HG02938 (cell line): ENCODE measurements at regions not wholly inside any gene's neighbourhood (a gene's known extent, or its start where the extent isn't known, plus 50 kb on each side); places are given as distances from the start of the nearest gene placed in this dataset.

ENCODE experiments used
- ATAC-seq: cut with Tn5 transposase; IDR thresholded peaks from one replicate; pipeline ENCODE4 v1.9.1; 2021; ENCODE audit warnings: mild to moderate bottlenecking, moderate library complexity; ENCODE audit not compliant: unreplicated experiment

DNA sequence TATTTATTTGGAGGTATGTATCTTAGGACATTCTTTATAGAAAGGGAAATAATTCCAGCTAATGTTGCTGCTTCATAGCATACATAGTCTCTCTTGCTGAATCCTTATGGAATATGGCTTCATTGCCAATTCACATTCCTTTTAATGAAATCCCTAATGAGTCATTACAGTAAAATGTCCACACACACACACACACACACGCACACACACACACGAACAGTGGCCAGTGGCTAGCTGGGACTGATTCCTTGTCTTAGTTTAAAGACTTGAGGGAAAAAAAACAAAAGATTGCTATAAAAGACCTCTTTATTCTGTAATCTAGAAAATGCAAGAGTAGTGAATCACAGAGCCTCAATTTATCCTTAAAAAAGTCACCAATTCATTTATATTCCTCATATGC lies 301.6 kb downstream of the SLITRK6 start:
- no peak for ATAC-seq

DNA sequence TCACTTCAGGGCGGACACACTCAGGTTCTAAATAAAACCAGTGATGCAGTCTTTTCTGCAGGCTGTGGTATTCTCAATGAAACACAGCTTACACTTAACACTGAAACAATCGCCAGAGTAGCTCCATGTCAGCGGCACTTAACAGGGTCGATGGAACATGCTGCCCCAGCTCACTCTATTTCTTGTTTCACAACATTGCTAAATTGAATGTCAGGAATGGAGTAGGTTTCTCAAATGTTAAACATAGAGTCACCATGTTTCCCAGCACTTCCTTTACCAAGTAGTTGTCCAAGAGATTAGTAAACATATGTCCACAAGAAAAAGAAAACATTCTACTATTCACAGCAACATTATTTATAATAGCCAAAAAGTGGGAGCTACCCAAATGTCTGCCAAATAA lies 306.9 kb downstream of the SLITRK6 start:
- no peak for ATAC-seq

DNA sequence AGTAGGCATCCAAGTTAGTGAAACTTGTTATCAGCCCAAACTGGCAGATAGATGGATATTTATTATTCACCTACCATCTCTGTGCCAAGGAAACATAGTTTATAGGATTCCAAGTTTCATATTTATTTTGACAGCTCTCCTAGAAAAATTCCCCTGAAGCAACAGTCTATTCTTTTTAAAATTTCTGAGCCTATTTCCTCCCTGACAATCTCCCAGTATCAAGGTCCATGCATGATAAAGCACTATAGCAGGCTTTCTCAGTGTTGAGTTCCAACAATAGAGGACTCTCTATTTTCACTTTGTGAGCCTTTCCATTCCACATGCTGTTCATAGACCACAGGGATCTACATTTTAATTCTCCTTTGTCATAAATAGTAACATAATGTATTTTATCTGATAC lies 312.6 kb downstream of the SLITRK6 start:
- ATAC-seq = no peak

DNA sequence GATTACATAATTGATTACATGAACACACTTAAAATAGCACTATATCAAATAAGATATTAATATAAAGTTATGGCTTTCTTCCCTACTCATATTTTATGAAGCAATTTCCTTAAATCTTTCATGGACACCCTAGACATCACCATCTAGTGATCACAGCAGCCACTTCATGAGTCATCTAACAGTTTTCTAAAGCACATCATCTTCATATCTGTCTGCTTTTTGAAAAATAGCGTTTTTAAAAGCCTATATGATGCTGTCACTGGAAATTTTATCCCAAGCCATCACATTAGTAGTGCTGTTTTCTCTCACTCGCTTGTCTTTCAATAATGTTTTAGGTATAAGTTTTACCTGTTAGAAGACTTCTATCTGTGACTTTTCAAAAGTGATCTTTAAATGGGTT lies 326.1 kb downstream of the SLITRK6 start:
- ATAC-seq = no peak

DNA sequence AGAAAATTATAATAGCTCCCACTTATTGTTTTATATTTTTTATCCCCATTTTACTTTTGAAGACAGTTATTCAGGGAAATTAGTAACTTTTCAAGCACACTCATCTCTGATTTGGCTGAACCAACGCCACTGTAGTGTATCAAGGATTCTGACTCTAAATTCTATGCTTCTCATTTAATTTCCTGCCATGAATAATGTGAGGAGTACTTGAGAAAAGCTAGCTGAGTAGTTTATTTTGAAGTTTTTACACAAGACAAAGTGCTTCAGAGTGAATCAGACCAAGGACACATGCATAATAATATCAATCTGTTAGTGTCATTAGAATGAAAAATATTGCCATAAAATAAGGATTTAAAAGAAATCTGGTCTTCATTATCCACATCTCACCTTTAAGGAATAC lies 329.9 kb downstream of the SLITRK6 start:
- no peak for ATAC-seq

DNA sequence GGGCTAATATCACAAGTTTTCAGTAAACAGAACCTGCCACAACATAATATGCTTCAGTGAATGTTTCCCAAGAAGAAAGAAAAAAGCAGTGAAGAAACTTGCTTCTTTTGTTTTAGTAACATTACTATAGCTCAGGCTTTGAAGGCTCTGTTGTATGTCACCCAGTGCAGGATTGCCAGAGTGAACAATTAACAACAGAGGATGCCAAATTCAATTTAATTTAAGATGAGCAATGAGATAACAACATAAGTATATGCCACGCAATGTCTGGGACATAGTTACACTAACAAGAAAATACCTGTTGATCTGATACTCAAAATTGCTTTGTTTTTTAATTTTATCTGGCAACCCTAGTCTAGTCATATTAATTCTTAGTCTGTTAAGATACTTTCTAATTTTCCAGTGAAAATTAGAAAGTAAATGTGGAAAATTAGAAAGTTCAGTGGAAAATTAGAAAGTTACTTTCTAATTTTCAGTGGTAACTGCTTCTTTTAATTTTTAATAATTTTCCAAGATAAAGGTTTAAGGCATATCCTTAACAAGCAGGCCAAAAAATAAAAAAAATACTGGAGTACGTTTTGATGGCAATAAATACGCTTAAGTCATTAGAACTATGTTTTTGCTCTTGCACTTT lies 336.3 kb downstream of the SLITRK6 start:
- no peak for ATAC-seq

DNA sequence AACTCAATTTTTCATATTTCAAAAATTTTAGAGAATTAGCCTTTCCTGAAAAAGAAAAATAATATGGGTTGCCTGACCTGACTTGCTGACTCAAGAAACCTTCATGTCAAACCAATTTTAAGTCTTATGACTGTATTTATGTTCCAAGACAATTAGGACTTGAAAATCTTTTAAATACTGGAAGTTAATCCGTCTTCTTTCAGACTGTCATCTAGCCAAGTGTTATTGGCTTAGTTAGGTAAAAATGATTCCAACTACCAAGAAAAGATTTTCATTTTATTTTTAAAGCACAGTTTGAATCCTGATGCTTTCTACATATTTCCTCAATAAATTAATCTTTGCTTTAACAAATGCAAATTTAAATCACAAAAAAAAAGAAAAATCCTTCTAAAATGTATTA lies 337.6 kb downstream of the SLITRK6 start:
- no peak for ATAC-seq

DNA sequence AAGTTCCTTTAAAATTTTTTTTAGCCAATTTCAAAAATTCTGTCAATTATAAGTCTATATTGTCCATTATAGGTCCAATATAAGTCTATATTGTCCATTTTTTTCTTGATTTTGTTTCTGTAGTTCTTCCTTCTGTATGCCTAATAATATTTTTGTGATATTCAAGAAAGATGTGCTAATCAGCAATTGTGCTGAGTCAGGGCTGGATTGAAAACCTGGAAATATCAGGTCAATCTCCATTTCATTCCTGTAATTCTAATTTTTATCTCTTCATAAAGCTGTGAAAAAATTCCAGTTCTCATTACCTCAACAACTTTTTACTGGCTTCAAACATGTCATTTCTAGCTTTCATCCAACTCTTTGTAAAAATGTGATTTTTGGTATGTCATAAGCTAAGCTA lies 353.7 kb downstream of the SLITRK6 start:
- ATAC-seq = no peak

DNA sequence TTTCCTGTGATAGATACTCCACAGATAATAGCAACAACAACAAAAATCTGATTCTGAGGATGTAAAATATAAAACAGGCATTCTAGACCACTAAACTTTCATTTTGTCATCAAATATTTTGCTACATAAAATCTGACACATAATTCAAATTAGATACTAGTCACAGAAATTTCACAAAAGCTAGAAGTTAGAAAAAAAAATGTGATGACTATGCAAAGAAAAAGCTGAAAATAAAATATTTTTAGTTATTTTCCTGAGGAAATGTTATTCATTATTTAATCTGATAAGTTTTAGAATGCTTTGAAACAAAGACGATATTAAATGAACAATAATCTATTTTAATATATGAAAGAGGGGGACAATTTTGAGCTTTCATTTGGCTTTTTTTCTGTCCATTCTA lies 357.2 kb downstream of the SLITRK6 start:
- no peak for ATAC-seq

DNA sequence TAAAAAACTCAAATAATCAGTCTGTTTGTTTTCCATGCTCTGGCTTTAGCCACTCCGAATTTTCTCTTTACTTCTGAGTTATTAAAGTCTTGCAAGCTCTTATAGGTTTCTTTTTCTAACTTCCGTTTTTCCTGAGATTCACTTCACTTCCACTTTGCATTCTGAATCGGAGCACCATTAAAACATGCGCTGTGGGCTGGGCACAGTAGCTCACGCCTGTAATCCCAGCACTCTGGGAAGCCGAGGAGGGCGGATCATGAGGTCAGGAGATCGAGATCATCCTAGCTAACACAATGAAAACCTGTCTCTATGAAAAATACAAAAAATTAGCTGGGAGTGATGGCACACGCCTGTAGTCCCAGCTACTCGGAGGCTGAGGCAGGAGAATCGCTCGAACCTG lies 357.9 kb downstream of the SLITRK6 start:
- no peak for ATAC-seq

DNA sequence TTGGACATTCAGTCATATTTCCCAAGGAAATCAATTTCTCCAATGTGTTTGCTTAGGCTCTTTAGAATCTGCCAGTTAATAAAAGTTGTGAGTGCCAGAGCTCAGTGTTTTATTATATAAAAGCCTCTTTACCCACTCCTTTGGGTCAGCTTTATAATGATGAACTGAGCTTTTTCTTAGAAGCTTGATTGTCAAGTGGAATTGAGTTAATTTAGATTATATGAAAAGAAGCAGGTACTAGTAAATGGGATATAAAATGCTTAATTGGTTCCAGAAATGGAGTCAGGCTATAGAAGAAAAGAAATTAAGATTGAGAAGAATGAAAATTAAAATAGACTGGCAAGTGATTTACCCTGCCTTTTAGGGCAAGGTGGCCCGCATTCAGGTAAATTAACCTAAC lies 363.2 kb downstream of the SLITRK6 start:
- ATAC-seq = no peak

DNA sequence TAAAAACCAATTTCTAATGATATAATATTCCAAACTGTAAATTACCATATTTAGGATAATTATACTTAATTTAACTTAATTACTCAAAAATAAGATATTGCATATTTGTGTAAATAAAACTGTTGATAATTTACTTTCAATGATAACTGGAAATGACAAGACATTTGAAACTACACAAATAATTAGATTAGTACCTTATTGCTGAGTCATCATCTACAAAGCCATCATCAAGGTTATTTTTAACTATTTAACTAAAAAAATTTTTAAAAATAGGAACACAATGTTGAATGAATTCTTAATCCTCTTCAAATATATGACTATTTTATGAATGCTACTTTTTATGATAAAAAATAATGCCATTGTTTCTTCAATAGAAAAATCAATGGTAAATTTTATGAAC lies 364.3 kb downstream of the SLITRK6 start:
- ATAC-seq = no peak

DNA sequence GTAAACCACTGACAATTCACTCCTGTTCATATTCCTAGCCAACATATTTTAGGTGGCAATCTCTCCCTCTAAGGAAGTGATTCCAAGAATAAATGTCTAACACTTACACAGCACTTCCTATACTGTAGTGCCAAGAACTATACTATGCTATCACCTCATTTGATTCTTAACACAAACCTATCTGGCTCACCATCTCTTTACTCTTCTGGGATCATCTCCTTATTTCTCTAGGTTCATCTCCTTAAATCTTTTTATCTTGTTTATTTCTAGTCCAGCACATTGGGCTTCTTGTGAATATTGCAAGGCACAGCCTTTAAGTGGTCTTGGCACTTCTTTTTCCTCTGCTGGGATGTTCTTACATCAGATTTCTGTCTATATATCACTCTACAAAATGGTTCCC lies 366.3 kb downstream of the SLITRK6 start:
- no peak for ATAC-seq

DNA sequence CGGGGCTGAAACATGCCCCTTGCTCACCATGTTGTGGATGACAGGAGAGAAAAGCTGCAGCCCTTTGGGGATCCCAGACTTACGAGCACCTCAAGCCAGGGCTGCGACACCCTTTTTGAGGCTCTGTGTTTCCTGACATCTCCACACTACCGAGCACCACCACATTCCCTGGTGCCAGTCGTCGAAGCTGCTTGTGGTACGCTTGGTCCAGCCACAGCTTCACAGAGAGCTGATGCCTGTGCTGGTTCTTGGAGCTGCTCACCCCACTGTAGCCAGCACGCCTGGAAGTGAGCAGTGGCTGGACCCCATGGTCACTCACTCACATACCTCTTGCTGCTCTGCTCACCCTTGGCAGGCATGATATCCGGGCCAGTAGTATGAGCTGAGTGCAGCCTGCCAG lies 367.5 kb downstream of the SLITRK6 start:
- ATAC-seq = no peak

DNA sequence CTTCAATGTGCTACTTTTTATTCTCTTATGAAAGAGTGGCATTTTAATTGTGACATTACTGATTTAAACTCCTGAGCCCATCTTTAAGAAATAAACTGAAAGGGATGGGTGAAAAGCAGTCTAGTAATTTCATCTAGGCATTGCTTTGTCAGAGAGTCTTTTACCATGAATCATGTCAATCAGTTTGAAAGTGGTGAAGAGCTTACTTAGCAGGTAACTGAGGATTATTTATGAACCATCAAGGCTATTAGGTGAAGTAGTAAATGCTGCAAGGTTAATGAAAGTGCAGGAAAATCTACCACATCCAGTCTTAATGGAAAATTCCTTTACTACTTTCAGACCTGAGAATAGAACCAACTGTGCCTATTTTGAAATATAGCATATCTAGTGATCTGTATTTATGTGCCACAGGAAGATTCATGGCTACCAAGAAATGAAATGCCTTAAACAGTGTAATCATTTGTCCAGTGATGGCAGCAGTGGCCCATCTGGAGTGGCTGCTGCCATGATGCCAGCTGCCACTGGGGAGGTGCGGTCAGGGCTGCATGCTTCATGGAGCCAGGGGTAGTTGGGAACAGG lies 368.9 kb downstream of the SLITRK6 start:
- ATAC-seq = no peak

DNA sequence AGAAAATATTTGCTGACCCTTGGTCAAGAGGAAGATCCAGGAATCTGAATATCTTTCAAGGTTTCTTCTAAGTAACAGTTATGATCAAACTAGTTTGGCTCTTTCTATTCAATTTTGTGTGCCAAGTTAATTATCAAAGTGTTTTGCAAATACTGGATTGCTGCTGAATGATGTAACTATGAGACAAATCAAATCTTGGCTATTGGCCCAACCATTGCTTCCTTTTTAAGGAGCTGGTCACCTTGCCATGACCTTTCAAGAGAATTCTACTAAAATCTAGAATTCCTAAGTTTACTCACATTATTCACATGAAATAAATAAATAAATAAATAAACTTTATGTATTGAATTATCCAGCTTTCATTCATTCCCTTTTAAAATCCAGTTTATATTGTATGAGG lies 371.8 kb downstream of the SLITRK6 start:
- no peak for ATAC-seq

DNA sequence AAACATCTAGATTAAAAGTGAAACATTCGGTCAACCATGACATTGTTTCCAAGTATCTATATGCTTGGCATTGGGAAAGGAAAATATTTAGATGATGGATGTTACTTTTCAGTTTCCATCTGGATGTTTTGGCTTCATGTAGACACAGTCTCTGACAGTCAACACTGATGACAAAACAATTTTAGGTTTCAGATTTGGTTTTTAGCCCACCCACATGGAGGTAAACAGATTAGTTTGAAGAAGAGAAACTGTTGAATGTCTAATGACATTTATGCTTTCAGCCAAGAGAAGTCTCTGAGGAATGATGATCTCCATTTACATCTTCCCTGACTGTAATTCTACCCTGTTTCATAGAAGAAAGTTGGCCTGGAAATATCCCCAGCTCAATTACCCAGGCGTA lies 379.1 kb downstream of the SLITRK6 start:
- ATAC-seq = no peak

DNA sequence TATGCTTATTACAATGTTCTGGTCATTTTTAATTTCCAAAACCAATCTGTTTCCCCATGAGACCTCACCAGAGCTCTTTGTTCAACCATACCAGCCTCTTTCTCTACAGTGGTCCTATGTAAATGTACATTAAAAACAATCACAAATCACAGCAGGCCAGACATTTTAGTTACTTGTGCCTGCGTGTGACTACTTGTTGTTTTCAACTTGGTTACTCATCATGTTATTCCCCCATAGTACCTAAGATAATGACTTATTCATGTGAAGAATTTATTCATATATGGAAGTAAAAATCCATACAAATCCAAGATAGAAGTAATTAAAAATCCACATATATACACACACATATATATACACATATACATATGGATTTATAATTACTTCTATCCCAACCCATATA lies 379.6 kb downstream of the SLITRK6 start:
- no peak for ATAC-seq

DNA sequence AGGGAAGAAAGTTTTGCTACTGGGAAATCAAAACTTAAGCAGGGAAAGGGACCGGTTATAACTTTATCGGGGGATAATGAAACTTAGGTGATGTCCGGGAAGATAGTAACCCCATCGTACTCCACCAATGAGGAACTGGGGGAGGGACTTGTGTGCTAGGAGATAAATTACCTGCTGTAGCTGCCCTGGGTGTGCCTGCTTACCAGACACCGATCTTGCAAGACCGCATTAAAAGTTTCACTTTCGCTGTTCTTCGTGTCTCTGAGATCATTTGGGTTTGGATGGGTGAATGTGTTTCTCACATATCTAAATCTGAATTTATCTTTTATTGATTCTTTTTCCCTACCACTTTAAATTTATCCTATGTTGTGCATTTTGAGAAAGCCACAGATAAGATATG lies 381.4 kb downstream of the SLITRK6 start:
- ATAC-seq = no peak

DNA sequence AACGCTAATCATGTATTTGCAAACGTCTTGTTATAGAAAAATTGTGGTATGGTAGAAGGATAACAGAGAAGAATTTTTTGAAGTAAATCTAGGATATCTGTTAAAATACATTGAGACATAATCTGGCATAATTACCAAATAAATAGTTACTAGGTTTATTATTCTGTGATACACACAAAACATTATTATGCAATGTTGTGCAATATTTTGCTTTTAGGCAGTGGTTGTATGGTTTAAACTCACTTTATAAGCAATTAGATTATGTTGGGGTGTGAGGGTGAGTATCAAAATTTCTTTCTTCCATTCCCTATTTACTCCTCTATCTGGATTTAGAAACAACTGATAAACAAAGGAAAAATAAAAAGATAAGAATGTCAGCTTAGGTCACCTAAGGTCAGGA lies 385.6 kb downstream of the SLITRK6 start:
- no peak for ATAC-seq

DNA sequence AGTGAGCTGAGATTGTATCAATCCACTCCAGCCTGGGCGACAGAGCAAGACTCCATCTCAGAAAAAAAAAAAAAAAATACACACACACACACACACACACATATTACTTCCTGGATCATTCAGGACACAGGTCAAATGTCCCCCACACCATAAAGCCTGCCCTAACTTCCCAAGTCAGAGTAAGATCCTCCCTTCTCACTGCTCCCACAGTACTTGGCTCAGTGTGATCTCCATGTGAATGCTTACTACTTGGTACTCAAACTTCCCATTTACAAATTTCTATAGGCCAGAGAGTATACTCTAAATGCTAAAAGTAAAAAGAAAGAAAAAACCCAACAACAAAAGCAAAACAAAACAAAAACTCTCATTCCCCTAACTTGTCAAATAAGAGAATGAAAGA lies 386.8 kb downstream of the SLITRK6 start:
- ATAC-seq = no peak

DNA sequence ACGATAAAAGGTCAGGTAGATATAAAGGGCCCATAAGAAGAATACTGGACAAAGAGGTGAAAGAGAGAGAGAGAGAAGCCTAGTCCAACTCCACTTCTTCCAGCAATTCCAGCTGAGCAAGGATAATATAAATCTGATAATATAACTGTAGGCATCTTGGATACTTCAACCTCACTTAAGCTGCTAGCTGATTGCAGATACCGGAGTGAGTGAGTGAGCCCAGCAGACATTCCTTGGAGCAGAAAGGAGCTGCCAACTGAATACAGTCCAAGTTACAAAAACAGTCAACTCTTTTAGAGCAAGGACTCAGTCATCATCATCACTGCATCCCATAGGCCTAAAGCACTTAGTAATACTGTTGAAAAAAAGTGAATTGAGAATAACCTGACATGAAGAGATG lies 387.6 kb downstream of the SLITRK6 start:
- no peak for ATAC-seq

DNA sequence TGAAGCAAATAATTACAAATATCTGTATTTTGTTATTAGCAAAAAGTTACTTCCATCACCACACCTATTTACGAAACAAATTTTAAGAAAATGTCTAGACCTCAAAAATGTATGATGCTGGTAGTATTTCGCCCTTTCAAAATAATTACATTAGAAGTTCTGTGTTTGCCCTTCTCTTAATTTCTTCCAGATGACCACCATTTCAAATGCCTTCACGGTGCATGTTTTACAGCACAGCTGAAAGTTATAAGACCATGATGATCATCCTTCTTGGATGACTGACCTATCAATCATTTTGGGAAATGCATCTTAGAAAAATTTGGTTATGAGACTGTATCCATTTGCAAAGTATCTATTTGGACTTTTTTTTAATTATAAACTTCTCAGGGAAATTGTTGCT lies 390.8 kb downstream of the SLITRK6 start:
- ATAC-seq = no peak
